GM12878 (cell line): ENCODE measurements at regions not wholly inside any gene's neighbourhood (a gene's known extent, or its start where the extent isn't known, plus 50 kb on each side); places are given as distances from the start of the nearest gene placed in this dataset.
A peak's percentile ranks its signal among the peaks of the same experiment; 100 is the strongest.

Experiments
- ATAC-seq: fragments of 200-7000 bp; cut with Tn5 transposase; 3 replicates; pipeline ENCODE4 v1.9.1; 2020; ENCODE audit warnings: mild to moderate bottlenecking, moderate library complexity
- BruUV-seq: library from RNA; stranded (reverse); fragments of 400-500 nt; replicated peaks from 2 replicates; lab custom pipeline; 2021; lab: Mats Ljungman, UMichigan
- CTCF ChIA-PET: fragments of 300-600 bp; sonication (Branson Sonifier 250); formaldehyde crosslinking; extraction: SDS; loops from one replicate; lab custom pipeline; 2021; ENCODE audit warnings: inconsistent platforms; lab: Yijun Ruan, JAX
- POLR2A ChIA-PET: fragments of 350-600 bp; formaldehyde crosslinking; extraction: SDS; loops from one replicate; lab custom pipeline; 2021; ENCODE audit warnings: inconsistent platforms; lab: Charles Lee
- RAD21 ChIA-PET: fragments of 300-600 bp; sonication (Branson Sonifier 250); formaldehyde crosslinking; loops from one replicate; lab custom pipeline; 2023; ENCODE audit warnings: antibody characterized with exemption; ENCODE audit not compliant: unreplicated experiment; lab: Charles Lee
- SMC1A ChIA-PET: fragments of 300-600 bp; sonication (Branson Sonifier 250); formaldehyde crosslinking; loops from one replicate; lab custom pipeline; 2023; ENCODE audit not compliant: unreplicated experiment, uncharacterized antibody; lab: Charles Lee
- DNase-seq: peaks from one replicate; pipeline ENCODE4 v3.0.0-alpha.2; 2011; ENCODE audit warnings: low read depth, low spot score
- FAIRE-seq: peaks from 3 replicates; lab custom pipeline; 2011; peaks lifted over from hg19 to GRCh38; lab: Jason Lieb, UNC
- H2AFZ ChIP-seq: 2 replicates; pipeline ENCODE4 v1.6.0; 2011; ENCODE audit warnings: low read depth, low read length, control low read depth; ENCODE audit not compliant: control insufficient read depth
- H3K27ac ChIP-seq: 2 replicates; pipeline ENCODE4 v1.5.1; 2011; ENCODE audit warnings: control low read depth; ENCODE audit not compliant: control insufficient read depth, insufficient read depth
- H3K27me3 ChIP-seq, 2 experiments: replicated peaks in 1 of 2; 2 replicates each; pipeline versions ENCODE4 v1.6.0 to v1.6.1; 2011; ENCODE audit warnings: low read length in 1 of 2; ENCODE audit not compliant: control insufficient read depth in 2 of 2, insufficient read depth in 2 of 2
- H3K36me3 ChIP-seq, 2 experiments: 2 replicates each; pipeline ENCODE4 v1.5.1; 2011; ENCODE audit warnings: low read length in 1 of 2; ENCODE audit not compliant: control insufficient read depth in 2 of 2, insufficient read depth in 2 of 2
- H3K4me1 ChIP-seq: 2 replicates; pipeline ENCODE4 v1.6.1; 2011; ENCODE audit warnings: mild to moderate bottlenecking, low read length, moderate library complexity, mixed read lengths; ENCODE audit not compliant: control insufficient read depth, insufficient read depth
- H3K4me2 ChIP-seq: 2 replicates; pipeline ENCODE4 v1.6.0; 2011; ENCODE audit warnings: control low read depth; ENCODE audit not compliant: control insufficient read depth, insufficient read depth
- H3K4me3 ChIP-seq: fragments of 200-600 bp; sonication (generic); 2 replicates; pipeline ENCODE4 v1.5.1; 2016
- H3K79me2 ChIP-seq: 2 replicates; pipeline ENCODE4 v1.6.0; 2011; ENCODE audit warnings: low read length; ENCODE audit not compliant: control insufficient read depth, insufficient read depth
- H3K9ac ChIP-seq: 2 replicates; pipeline ENCODE4 v1.8.0; 2011; ENCODE audit warnings: low read length, control low read depth, mixed read lengths; ENCODE audit not compliant: control insufficient read depth, insufficient read depth
- H3K9me3 ChIP-seq: replicated peaks from 3 replicates; pipeline ENCODE4 v1.5.1; 2011; ENCODE audit warnings: mild to moderate bottlenecking, low read length; ENCODE audit not compliant: control insufficient read depth, insufficient read depth
- H4K20me1 ChIP-seq: 2 replicates; pipeline ENCODE4 v1.6.0; 2011; ENCODE audit not compliant: control insufficient read depth, insufficient read depth
- E2F8 ChIP-seq: fragments of 450-650 bp; IDR thresholded peaks from 2 replicates; pipeline ENCODE4 v1.6.1; 2018; ENCODE audit warnings: mild to moderate bottlenecking, low read depth, moderate library complexity; ENCODE audit not compliant: partially characterized antibody
- FOXK2 ChIP-seq: fragments of 450-650 bp; IDR thresholded peaks from 2 replicates; pipeline ENCODE4 v1.6.1; 2017; ENCODE audit warnings: mild to moderate bottlenecking, moderate library complexity
- HCFC1 ChIP-seq: fragments of 150-350 bp; IDR thresholded peaks from 2 replicates; pipeline ENCODE4 v1.6.1; 2014; ENCODE audit warnings: low read length
- HDAC6 ChIP-seq: fragments of 200-600 bp; sonication (generic); IDR thresholded peaks from one replicate; pipeline ENCODE4 v1.8.0; 2017; ENCODE audit warnings: antibody characterized with exemption; ENCODE audit not compliant: unreplicated experiment
- IKZF2 ChIP-seq, 2 experiments: fragments of 450-650 bp; IDR thresholded peaks; 2 replicates each; pipeline ENCODE4 v1.6.1; 2017; ENCODE audit warnings: mild to moderate bottlenecking in 2 of 2, moderate library complexity in 2 of 2
- JUNB ChIP-seq: IDR thresholded peaks from 2 replicates; pipeline ENCODE4 v1.6.1; 2016; ENCODE audit warnings: antibody characterized with exemption, mild to moderate bottlenecking
- JUND ChIP-seq: IDR thresholded peaks from 2 replicates; pipeline ENCODE4 v1.6.1; 2012; ENCODE audit warnings: low read depth, mild to moderate bottlenecking, low read length, improper control_type of control experiment, moderate library complexity
- MEF2B ChIP-seq: fragments of 450-650 bp; IDR thresholded peaks from 2 replicates; pipeline ENCODE4 v1.6.1; 2018; ENCODE audit warnings: mild to moderate bottlenecking, moderate library complexity; ENCODE audit not compliant: partially characterized antibody, poor library complexity, severe bottlenecking
- NKRF ChIP-seq: fragments of 450-650 bp; conservative IDR thresholded peaks from 2 replicates; pipeline ENCODE4 v1.6.1; 2017; ENCODE audit warnings: mild to moderate bottlenecking, moderate library complexity
- POLR2A ChIP-seq: IDR thresholded peaks from 2 replicates; pipeline ENCODE4 v1.6.1; 2011; ENCODE audit warnings: low read depth, mild to moderate bottlenecking, low read length
- RUNX3 ChIP-seq: IDR thresholded peaks from 2 replicates; pipeline ENCODE4 v1.6.1; 2012; ENCODE audit warnings: low read length, inconsistent platforms
- SIX5 ChIP-seq: IDR thresholded peaks from 2 replicates; pipeline ENCODE4 v1.6.1; 2011; ENCODE audit warnings: mild to moderate bottlenecking, low read depth, low read length, moderate library complexity; ENCODE audit not compliant: severe bottlenecking
- ZNF384 ChIP-seq: IDR thresholded peaks from 2 replicates; pipeline ENCODE4 v1.6.1; 2012; ENCODE audit warnings: low read depth, mild to moderate bottlenecking, low read length, improper control_type of control experiment, borderline replicate concordance
- ZSCAN29 ChIP-seq: fragments of 450-650 bp; IDR thresholded peaks from 2 replicates; pipeline ENCODE4 v1.6.1; 2017; ENCODE audit warnings: mild to moderate bottlenecking, moderate library complexity
- WGBS: methylation state at CpG from one replicate; pipeline ENCODE4 v1.1.6; 2016; ENCODE audit warnings: low lambda C conversion rate; ENCODE audit not compliant: insufficient replicate concordance, insufficient coverage; ENCODE audit errors: missing lambda C conversion rate; 5-methylcytosine and 5-hydroxymethylcytosine counted together
- in situ Hi-C: fragments of 300-500 bp; cut with MboI; formaldehyde crosslinking; loops from 9 replicates; pipeline ENCODE4 v1.14.3; 2018; ENCODE audit warnings: mixed read lengths
- intact Hi-C: fragments of 100-400 bp; cut with micrococcal nuclease; formaldehyde crosslinking; loops from one replicate; pipeline ENCODE4 v1.14.2; 2022; ENCODE audit not compliant: unreplicated experiment

- H3K4me2 ChIP-seq, result peak overlapping the region; percentile 54
- intact Hi-C loops (no loop called here), in situ Hi-C loops (no loop called here)
- no peaks in the 10 kb centered on the region for H3K79me2 ChIP-seq
- ATAC-seq, result peak; percentile 64
- RAD21 ChIA-PET, result interaction anchor here (1.0 to 1.8 kb wide), 6 partner anchors 14 to 91 kb away, joined by 3 to 9 read pairs (median 4); no protein-coding TSS in a partner anchor
- TF ChIP-seq HDAC6, result no peak
- no peak for TF ChIP-seq JUND
- TF ChIP-seq JUNB, result peak; percentile 73
- no peak for TF ChIP-seq IKZF2 (IDR thresholded peaks at IDR 0.05)
- no peak for TF ChIP-seq RUNX3
- no peak for TF ChIP-seq HCFC1
- TF ChIP-seq ZSCAN29, result no peak
- H3K9me3 ChIP-seq, result peaks cover 9% of the 10 kb centered on the region; the same call in 2 of the 3 replicates
- POLR2A ChIA-PET, result interaction anchor here (0.6 kb wide), 1 partner anchor 25 kb away, joined by 6 read pairs; no protein-coding TSS in a partner anchor
- peak; percentile 84 for FAIRE-seq
- H3K4me1 ChIP-seq, result 0 out of 2 replicates have a peak, but pooled peaks cover 3% of the 10 kb centered on the region
- 0 out of 2 replicates have a peak overlapping the region, but pooled peaks have one; percentile 6 for H3K4me3 ChIP-seq
- no peak overlapping the region for H3K27ac ChIP-seq
- H3K36me3 ChIP-seq, result peaks cover 0 to 2% of the 10 kb centered on the region in 2 experiments; a peak in 2 of 4 replicates
- SMC1A ChIA-PET, result interaction anchor here (0.8 to 2.5 kb wide), 17 partner anchors 9 to 148 kb away, joined by 3 to 15 read pairs (median 4); a partner anchor contains a TSS
- DNase-seq, result no peak
- H4K20me1 ChIP-seq, result no peaks in the 10 kb centered on the region
- H3K9ac ChIP-seq, result no peak overlapping the region
- CTCF ChIA-PET, result interaction anchor here (0.9 to 2.4 kb wide), 4 partner anchors 9 to 14 kb away, joined by 4 to 7 read pairs (median 6); no protein-coding TSS in a partner anchor
- H3K27me3 ChIP-seq, result no peaks in the 10 kb centered on the region
- 2% methylated on average over 2 of the region's 2 CpGs for WGBS
- H2AFZ ChIP-seq, result no peak overlapping the region
- BruUV-seq, result no TSS peak
These were observed 209.4 kb downstream of the ZEB2 start for GRCh38 chr2:144310484-144310883.

- Histone ChIP-seq H3K27me3 (no peaks in the 10 kb centered on the region), H3K36me3 (peaks cover 0 to 2% of the 10 kb centered on the region in 2 experiments; a peak in 2 of 4 replicates), H3K4me3 (no peak overlapping the region), H3K9me3 (peaks cover 9% of the 10 kb centered on the region; the same call in 2 of the 3 replicates), H2AFZ (no peak overlapping the region), H3K79me2 (no peaks in the 10 kb centered on the region), H3K9ac (no peak overlapping the region), H3K27ac (no peak overlapping the region), H3K4me2 (no peak overlapping the region), H4K20me1 (no peaks in the 10 kb centered on the region), H3K4me1 (0 out of 2 replicates have a peak, but pooled peaks cover 3% of the 10 kb centered on the region)
- FAIRE-seq (no peak), ATAC-seq (no peak), DNase-seq (no peak)
- ChIA-PET CTCF (no interaction called here), RAD21 (no interaction called here), POLR2A (interaction anchor here (0.7 kb wide), 1 partner anchor 23 kb away, joined by 5 read pairs; no protein-coding TSS in a partner anchor), SMC1A (interaction anchor here (2.6 kb wide), 1 partner anchor 8 kb away, joined by 10 read pairs; no protein-coding TSS in a partner anchor)
- intact Hi-C loops (no loop called here), in situ Hi-C loops (no loop called here)
- BruUV-seq, result no TSS peak
- 97% methylated on average over 2 of the region's 2 CpGs for WGBS
- TF ChIP-seq FOXK2 (no peak), SIX5 (no peak), E2F8 (no peak), POLR2A (no peak), NKRF (no peak), ZNF384 (no peak), MEF2B (no peak)
These were observed 212.2 kb downstream of the ZEB2 start for GRCh38 chr2:144307711-144308110.
